T-helper 1 cell treated with Interleukin-12 subunit alpha and Interleukin-12 subunit beta and Interleukin-4 antibody, amounts not matched to agents 30 ng/mL and 1 ng/mL, for 36 hours (primary cell): ENCODE measurements at regions not wholly inside any gene's neighbourhood (a gene's known extent, or its start where the extent isn't known, plus 50 kb on each side); places are given as distances from the start of the nearest gene placed in this dataset.

Experiments used
- intact Hi-C: fragments of 100-400 bp; cut with micrococcal nuclease; formaldehyde crosslinking; loops from one replicate; pipeline ENCODE4 v1.15.1; 2024

GRCh38 chr18:5646739-5647138 lies 102.9 kb upstream of the EPB41L3 start:
- intact Hi-C loops = no loop called here

GRCh38 chr18:5643288-5643687 lies 99.5 kb upstream of the EPB41L3 start:
- intact Hi-C loops = no loop called here

- intact Hi-C loops = no loop called here
Observed at GRCh38 chr18:5640939-5641338, 97.1 kb upstream of the EPB41L3 start.

GRCh38 chr18:5639131-5639530 lies 95.3 kb upstream of the EPB41L3 start:
- intact Hi-C loops = no loop called here

- intact Hi-C loops = no loop called here
Observed at GRCh38 chr18:5632041-5632440, 88.2 kb upstream of the EPB41L3 start.

- intact Hi-C loops = loop anchor here (1.0 to 2.0 kb wide), 2 partner anchors 175 to 334 kb away; no protein-coding TSS in a partner anchor
Observed at GRCh38 chr18:5630900-5631413, 87.2 kb upstream of the EPB41L3 start.

GRCh38 chr18:5630057-5630899 lies 86.5 kb upstream of the EPB41L3 start:
- intact Hi-C loops = loop anchor here (1.0 to 2.0 kb wide), 2 partner anchors 174 to 333 kb away; no protein-coding TSS in a partner anchor

- intact Hi-C loops = loop anchor here (5.0 kb wide), 1 partner anchor 201 kb away; no protein-coding TSS in a partner anchor
Observed at GRCh38 chr18:5628512-5629255, 84.9 kb upstream of the EPB41L3 start.

- intact Hi-C loops = loop anchor here (5.0 kb wide), 1 partner anchor 201 kb away; no protein-coding TSS in a partner anchor
Observed at GRCh38 chr18:5627776-5628511, 84.1 kb upstream of the EPB41L3 start.

- intact Hi-C loops = loop anchor here (5.0 kb wide), 1 partner anchor 199 kb away; no protein-coding TSS in a partner anchor
Observed at GRCh38 chr18:5626130-5626880, 82.5 kb upstream of the EPB41L3 start.

- intact Hi-C loops = loop anchor here (5.0 kb wide), 1 partner anchor 198 kb away; no protein-coding TSS in a partner anchor
Observed at GRCh38 chr18:5625076-5625475, 81.3 kb upstream of the EPB41L3 start.

GRCh38 chr18:5622905-5623304 lies 79.1 kb upstream of the EPB41L3 start:
- intact Hi-C loops = no loop called here

- intact Hi-C loops = no loop called here
Observed at GRCh38 chr18:5620289-5620688, 76.5 kb upstream of the EPB41L3 start.

- intact Hi-C loops = no loop called here
Observed at GRCh38 chr18:5619376-5619775, 75.6 kb upstream of the EPB41L3 start.

GRCh38 chr18:5618047-5618688 lies 74.4 kb upstream of the EPB41L3 start:
- intact Hi-C loops = no loop called here

GRCh38 chr18:5611221-5611620 lies 67.4 kb upstream of the EPB41L3 start:
- intact Hi-C loops = no loop called here

- intact Hi-C loops = loop anchor here (5.0 to 10.0 kb wide), 2 partner anchors 48 to 1276 kb away; no protein-coding TSS in a partner anchor
Observed at GRCh38 chr18:5608846-5609245, 65.0 kb upstream of the EPB41L3 start.

GRCh38 chr18:5606951-5607350 lies 63.2 kb upstream of the EPB41L3 start:
- intact Hi-C loops = loop anchor here (5.0 to 10.0 kb wide), 2 partner anchors 50 to 1278 kb away; no protein-coding TSS in a partner anchor

GRCh38 chr18:5604778-5605177 lies 61.0 kb upstream of the EPB41L3 start:
- intact Hi-C loops = loop anchor here (5.0 to 10.0 kb wide), 3 partner anchors 53 to 1280 kb away; no protein-coding TSS in a partner anchor

- intact Hi-C loops = loop anchor here (5.0 to 10.0 kb wide), 2 partner anchors 919 to 1282 kb away; no protein-coding TSS in a partner anchor
Observed at GRCh38 chr18:5603153-5603552, 59.4 kb upstream of the EPB41L3 start.
